PC-9 (cell line): ENCODE measurements at regions not wholly inside any gene's neighbourhood (a gene's known extent, or its start where the extent isn't known, plus 50 kb on each side); places are given as distances from the start of the nearest gene placed in this dataset.

Experiments
- BruUV-seq: library from RNA; stranded (reverse); fragments of 400-500 nt; replicated peaks from 2 replicates; lab custom pipeline; 2021; lab: Mats Ljungman, UMichigan
- CTCF ChIA-PET: fragments of 300-600 bp; sonication (Branson Sonifier 250); formaldehyde crosslinking; loops from one replicate; lab custom pipeline; 2022; ENCODE audit warnings: antibody characterized with exemption; lab: Charles Lee
- POLR2A ChIA-PET: fragments of 300-600 bp; sonication (Branson Sonifier 250); formaldehyde crosslinking; loops from one replicate; lab custom pipeline; 2022; ENCODE audit warnings: antibody characterized with exemption; ENCODE audit not compliant: unreplicated experiment; lab: Charles Lee
- DNase-seq, 2 experiments: peaks; one replicate each; pipeline versions ENCODE4 v3.0.0 to v3.0.0-alpha.2; 2015 to 2022; ENCODE audit warnings: mixed read lengths in 1 of 2
- H2AFZ ChIP-seq: fragments of 200-600 bp; sonication (generic); 2 replicates; pipeline ENCODE4 v1.8.1; 2017; ENCODE audit warnings: antibody characterized with exemption
- H3F3A ChIP-seq: fragments of 200-600 bp; sonication (generic); 2 replicates; pipeline ENCODE4 v1.8.1; 2017; ENCODE audit warnings: antibody characterized with exemption, mild to moderate bottlenecking, low read depth; ENCODE audit not compliant: insufficient read depth
- H3K27ac ChIP-seq: fragments of 200-600 bp; sonication (generic); 2 replicates; pipeline ENCODE4 v1.6.1; 2016; ENCODE audit warnings: mixed run types
- H3K27me3 ChIP-seq: fragments of 200-600 bp; sonication (generic); 2 replicates; pipeline ENCODE4 v1.6.1; 2016; ENCODE audit warnings: low read depth, mixed run types; ENCODE audit not compliant: insufficient read depth
- H3K36me3 ChIP-seq: fragments of 200-600 bp; sonication (generic); 2 replicates; pipeline ENCODE4 v1.6.1; 2016; ENCODE audit warnings: low read depth, mixed run types
- H3K4me1 ChIP-seq: fragments of 200-600 bp; sonication (generic); replicated peaks from 2 replicates; pipeline ENCODE4 v1.6.1; 2016; ENCODE audit warnings: mixed run types; ENCODE audit not compliant: insufficient read depth
- H3K4me2 ChIP-seq: fragments of 200-600 bp; sonication (generic); 2 replicates; pipeline ENCODE4 v1.6.1; 2017; ENCODE audit warnings: mixed run types
- H3K4me3 ChIP-seq: fragments of 200-600 bp; sonication (generic); 2 replicates; pipeline ENCODE4 v1.6.1; 2016; ENCODE audit warnings: mixed run types
- H3K79me2 ChIP-seq: fragments of 200-600 bp; sonication (generic); 2 replicates; pipeline ENCODE4 v1.6.1; 2017; ENCODE audit warnings: low read depth, mixed run types
- H3K9me2 ChIP-seq: fragments of 200-600 bp; sonication (generic); 2 replicates; pipeline ENCODE4 v1.8.1; 2017; ENCODE audit warnings: mild to moderate bottlenecking; ENCODE audit not compliant: insufficient read depth
- H3K9me3 ChIP-seq: fragments of 200-600 bp; sonication (generic); 2 replicates; pipeline ENCODE4 v1.8.1; 2016; ENCODE audit warnings: low read depth; ENCODE audit not compliant: insufficient read depth
- H4K20me1 ChIP-seq: fragments of 200-600 bp; sonication (generic); 2 replicates; pipeline ENCODE4 v1.8.1; 2017; ENCODE audit not compliant: insufficient read depth
- EZH2 ChIP-seq: fragments of 200-600 bp; sonication (generic); IDR thresholded peaks from 2 replicates; pipeline ENCODE4 v1.8.0; 2017; ENCODE audit warnings: antibody characterized with exemption, low read depth
- intact Hi-C: fragments of 100-400 bp; cut with micrococcal nuclease; formaldehyde crosslinking; loops from one replicate; pipeline ENCODE4 v1.10.0; 2022; ENCODE audit not compliant: unreplicated experiment
- TF ChIP-seq, protein P1 (sequence below): fragments of 200-600 bp; sonication (generic); conservative IDR thresholded peaks from 2 replicates; pipeline ENCODE4 v1.6.1; 2017; ENCODE audit warnings: mixed run types, antibody characterized with exemption, mild to moderate bottlenecking, moderate library complexity

- Histone ChIP-seq H2AFZ (no peak overlapping the region), H3K27ac (no peak overlapping the region), H3K36me3 (no peaks in the 10 kb centered on the region), H3K4me1 (peaks cover 16% of the 10 kb centered on the region), H3K9me3 (no peaks in the 10 kb centered on the region), H3K9me2 (no peaks in the 10 kb centered on the region), H4K20me1 (no peaks in the 10 kb centered on the region), H3K79me2 (no peaks in the 10 kb centered on the region), H3K4me3 (no peak overlapping the region), H3F3A (peaks cover 11% of the 10 kb centered on the region; the same call in 1 of the 2 replicates), H3K27me3 (no peaks in the 10 kb centered on the region), H3K4me2 (no peak overlapping the region)
- no TSS peak for BruUV-seq
- intact Hi-C loops = no loop called here
- ChIA-PET CTCF (interaction anchor here (0.6 to 0.7 kb wide), 3 partner anchors 13 to 64 kb away, joined by 3 to 13 read pairs (median 5); no protein-coding TSS in a partner anchor), POLR2A (no interaction called here)
- TF ChIP-seq EZH2 = no peak
- TF ChIP-seq, protein P1, sequence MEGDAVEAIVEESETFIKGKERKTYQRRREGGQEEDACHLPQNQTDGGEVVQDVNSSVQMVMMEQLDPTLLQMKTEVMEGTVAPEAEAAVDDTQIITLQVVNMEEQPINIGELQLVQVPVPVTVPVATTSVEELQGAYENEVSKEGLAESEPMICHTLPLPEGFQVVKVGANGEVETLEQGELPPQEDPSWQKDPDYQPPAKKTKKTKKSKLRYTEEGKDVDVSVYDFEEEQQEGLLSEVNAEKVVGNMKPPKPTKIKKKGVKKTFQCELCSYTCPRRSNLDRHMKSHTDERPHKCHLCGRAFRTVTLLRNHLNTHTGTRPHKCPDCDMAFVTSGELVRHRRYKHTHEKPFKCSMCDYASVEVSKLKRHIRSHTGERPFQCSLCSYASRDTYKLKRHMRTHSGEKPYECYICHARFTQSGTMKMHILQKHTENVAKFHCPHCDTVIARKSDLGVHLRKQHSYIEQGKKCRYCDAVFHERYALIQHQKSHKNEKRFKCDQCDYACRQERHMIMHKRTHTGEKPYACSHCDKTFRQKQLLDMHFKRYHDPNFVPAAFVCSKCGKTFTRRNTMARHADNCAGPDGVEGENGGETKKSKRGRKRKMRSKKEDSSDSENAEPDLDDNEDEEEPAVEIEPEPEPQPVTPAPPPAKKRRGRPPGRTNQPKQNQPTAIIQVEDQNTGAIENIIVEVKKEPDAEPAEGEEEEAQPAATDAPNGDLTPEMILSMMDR = peak; percentile 74
- DNase-seq = peak in 1 of 2 experiments; percentile 7
Observed at GRCh38 chr18:21179590-21180220, 62.3 kb upstream of the GREB1L start.

GRCh38 chr18:21180588-21180987, 61.4 kb upstream of the GREB1L start:
- H3K79me2 ChIP-seq = no peaks in the 10 kb centered on the region
- no peaks in the 10 kb centered on the region for H3K27me3 ChIP-seq
- H3K4me3 ChIP-seq = no peak overlapping the region
- H3K4me2 ChIP-seq = no peak overlapping the region
- no peaks in the 10 kb centered on the region for H3K36me3 ChIP-seq
- ChIA-PET CTCF (no interaction called here), POLR2A (no interaction called here)
- H3F3A ChIP-seq = peaks cover 17% of the 10 kb centered on the region; the same call in 1 of the 2 replicates
- DNase-seq = no peak
- no TSS peak for BruUV-seq
- no peak overlapping the region for H3K27ac ChIP-seq
- H2AFZ ChIP-seq = no peak overlapping the region
- no peaks in the 10 kb centered on the region for H3K9me3 ChIP-seq
- peaks cover 24% of the 10 kb centered on the region for H3K4me1 ChIP-seq
- no peak for TF ChIP-seq EZH2
- TF ChIP-seq, protein P1 = no peak
- intact Hi-C loops = no loop called here
- H3K9me2 ChIP-seq = no peaks in the 10 kb centered on the region
- H4K20me1 ChIP-seq = no peaks in the 10 kb centered on the region

DNA sequence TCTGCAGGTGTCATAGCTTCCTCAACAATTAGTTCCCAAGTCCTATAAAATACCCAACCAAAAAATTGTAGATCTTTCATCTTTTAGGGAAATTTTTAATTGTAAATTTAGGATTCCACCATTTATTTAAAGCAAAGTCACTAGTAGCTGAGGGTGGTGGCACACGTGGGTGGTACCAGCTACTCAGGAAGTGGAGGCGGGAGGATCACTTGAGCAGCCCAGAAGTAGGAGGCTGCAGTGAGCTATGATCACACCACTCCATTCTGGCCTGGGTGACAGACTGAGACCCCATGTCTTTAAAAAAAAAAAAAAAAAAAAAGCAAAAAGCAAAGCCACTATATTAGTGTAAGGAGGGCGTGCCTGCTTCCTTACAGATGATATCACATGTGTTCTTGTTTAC, 60.3 kb upstream of the GREB1L start:
- intact Hi-C loops = no loop called here
- Histone ChIP-seq H2AFZ (no peak overlapping the region), H3K4me2 (no peak overlapping the region), H3K79me2 (no peaks in the 10 kb centered on the region), H3K4me3 (no peak overlapping the region), H3K36me3 (no peaks in the 10 kb centered on the region), H3K27ac (no peak overlapping the region), H3K9me3 (no peaks in the 10 kb centered on the region), H3K4me1 (peaks cover 26% of the 10 kb centered on the region), H4K20me1 (no peaks in the 10 kb centered on the region), H3F3A (peaks cover 17% of the 10 kb centered on the region; the same call in 1 of the 2 replicates), H3K27me3 (no peaks in the 10 kb centered on the region), H3K9me2 (no peaks in the 10 kb centered on the region)
- ChIA-PET CTCF (interaction anchor here (0.8 kb wide), 1 partner anchor 247 kb away, joined by 4 read pairs; no protein-coding TSS in a partner anchor), POLR2A (no interaction called here)
- no peak for TF ChIP-seq EZH2
- TF ChIP-seq, protein P1 = no peak
- no TSS peak for BruUV-seq
- DNase-seq = no peak
